ENCODE measurements at regions not wholly inside any gene's neighbourhood (a gene's known extent, or its start where the extent isn't known, plus 50 kb on each side); places are given as distances from the start of the nearest gene placed in this dataset.
"Not testable (repeated sequence)": the region's sequence is repeated elsewhere in the genome, so short reads cannot be mapped to it uniquely, and the experiment has no call there.

DNA sequence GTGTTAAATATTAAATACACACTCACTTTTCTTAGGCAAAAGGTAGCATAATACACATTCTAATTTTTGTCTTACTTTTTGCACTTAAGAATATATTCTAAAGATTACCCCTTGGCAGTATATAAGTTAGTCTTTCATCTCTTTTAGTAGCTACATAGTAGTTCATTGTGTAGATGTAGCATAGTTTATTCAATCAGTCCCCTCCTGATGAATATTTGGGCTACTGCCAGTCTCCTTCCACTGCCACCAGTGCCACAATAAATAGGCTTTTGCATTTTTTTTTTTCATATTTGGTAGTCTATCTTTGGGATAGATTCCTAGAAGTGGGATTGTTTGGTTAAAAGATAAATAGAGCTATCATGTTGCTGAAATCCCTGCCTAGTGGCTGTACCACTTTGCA lies 388.8 kb upstream of the RUNX1 start:
- DNase-seq = no peak

GRCh38 chr21:35436899-35437298 lies 387.8 kb upstream of the RUNX1 start:
- no peak for DNase-seq

- DNase-seq = not testable (repeated sequence)
Observed at GRCh38 chr21:35432601-35433000, 383.5 kb upstream of the RUNX1 start.

GRCh38 chr21:35430260-35430659 lies 381.2 kb upstream of the RUNX1 start:
- no peak for DNase-seq

GRCh38 chr21:35428937-35429336 lies 379.8 kb upstream of the RUNX1 start:
- no peak for DNase-seq

GRCh38 chr21:35428489-35428888 lies 379.4 kb upstream of the RUNX1 start:
- no peak for DNase-seq

- DNase-seq = no peak
Observed at GRCh38 chr21:35428001-35428320, 378.9 kb upstream of the RUNX1 start.

DNA sequence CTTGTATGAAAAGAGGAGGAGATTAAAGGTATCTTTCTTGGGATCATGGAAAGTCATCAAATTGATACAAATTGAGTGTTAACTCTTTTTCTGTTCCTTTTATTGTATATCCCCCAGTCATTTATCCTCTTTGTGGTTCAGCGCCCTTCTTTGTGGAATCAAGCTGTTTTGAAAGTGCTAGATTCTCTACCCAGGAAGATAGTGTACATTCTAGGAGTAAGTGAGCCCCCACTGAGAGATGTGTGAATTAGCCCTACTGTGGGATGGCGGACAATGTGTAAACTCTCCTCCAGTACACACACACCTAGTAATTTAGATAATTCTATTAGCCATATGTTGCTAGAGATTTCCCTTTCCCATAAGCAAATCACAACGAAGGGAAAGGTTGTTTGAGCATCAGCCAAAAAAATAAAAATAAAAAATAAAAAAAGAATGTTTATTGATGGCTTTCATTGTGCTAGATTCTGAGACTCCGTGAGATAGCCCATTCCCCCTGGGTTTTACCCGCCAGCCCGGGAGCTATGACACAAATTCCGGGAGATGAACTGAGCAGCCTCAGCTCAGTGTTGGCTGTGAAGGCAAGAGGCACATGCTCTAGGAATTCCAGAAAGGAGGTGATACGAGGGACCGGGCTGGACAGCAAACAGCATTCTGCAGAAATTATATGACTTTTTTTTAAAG lies 378.4 kb upstream of the RUNX1 start:
- DNase-seq = no peak

DNA sequence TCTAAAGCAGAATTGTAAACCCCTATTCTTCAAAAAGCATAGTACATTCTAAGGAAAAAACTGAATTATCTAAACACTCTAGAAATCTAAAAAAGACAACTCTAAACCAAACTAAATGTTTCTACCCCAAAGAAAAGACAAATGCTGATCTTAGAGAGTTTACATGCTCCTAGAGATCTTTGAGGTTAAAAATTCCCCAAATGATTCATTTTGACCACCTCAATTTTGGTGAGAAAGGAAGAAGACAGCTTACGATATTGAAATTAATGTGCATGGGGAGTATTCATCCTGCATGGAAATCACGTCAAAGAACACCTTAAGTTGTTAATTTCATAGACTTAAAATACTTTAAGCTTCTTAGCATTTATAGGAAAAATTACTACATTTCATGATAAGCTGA lies 377.8 kb upstream of the RUNX1 start:
- DNase-seq = no peak

- DNase-seq = no peak
Observed at GRCh38 chr21:35426469-35426868, 377.4 kb upstream of the RUNX1 start.

- DNase-seq = no peak
Observed at GRCh38 chr21:35424122-35424521, 375.0 kb upstream of the RUNX1 start.

- no peak for DNase-seq
Observed at GRCh38 chr21:35423709-35424108, 374.6 kb upstream of the RUNX1 start.

GRCh38 chr21:35422011-35422410 lies 372.9 kb upstream of the RUNX1 start:
- DNase-seq = no peak

- DNase-seq = no peak
Observed at GRCh38 chr21:35421221-35421620, 372.1 kb upstream of the RUNX1 start.

DNA sequence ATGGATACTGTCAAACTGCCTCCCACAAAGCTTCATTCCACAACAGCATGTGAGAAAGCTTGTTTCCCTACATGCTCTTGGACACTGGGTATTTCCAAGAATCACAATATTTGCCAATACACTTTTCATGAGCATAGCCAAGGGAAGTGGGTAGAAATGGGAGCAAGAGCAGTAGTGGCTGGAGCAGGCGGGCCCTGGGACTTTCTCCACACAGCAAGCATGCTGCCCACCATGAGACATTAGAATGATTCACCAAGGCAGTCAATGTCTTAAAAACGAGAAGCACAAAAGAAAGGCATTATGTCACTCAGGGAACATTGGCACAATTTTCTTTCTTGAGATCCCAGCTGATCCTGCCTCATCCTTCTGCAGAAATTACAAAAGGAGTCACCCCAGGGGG lies 371.6 kb upstream of the RUNX1 start:
- DNase-seq = no peak

DNA sequence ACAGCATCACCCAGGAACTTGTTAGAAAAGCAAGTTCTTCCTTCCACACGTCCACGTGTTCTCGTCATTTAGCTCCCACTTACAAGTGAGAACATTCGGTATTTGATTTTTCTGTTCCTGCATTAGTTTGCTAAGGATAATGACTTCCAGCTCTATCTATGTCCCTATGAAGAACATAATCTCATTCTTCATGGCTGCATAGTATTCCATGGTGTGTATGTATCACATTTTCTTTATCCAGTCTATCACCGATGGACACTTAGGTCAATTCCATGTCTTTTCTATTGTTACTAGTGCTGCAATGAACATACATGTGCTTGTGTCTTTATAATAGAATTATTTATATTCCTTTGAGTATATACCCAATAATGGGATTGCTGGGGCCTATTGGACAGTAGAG lies 368.7 kb upstream of the RUNX1 start:
- no peak for DNase-seq

- DNase-seq = no peak
Observed at GRCh38 chr21:35416866-35417489, 367.9 kb upstream of the RUNX1 start.

GRCh38 chr21:35414507-35415139 lies 365.5 kb upstream of the RUNX1 start:
- DNase-seq = no peak

DNA sequence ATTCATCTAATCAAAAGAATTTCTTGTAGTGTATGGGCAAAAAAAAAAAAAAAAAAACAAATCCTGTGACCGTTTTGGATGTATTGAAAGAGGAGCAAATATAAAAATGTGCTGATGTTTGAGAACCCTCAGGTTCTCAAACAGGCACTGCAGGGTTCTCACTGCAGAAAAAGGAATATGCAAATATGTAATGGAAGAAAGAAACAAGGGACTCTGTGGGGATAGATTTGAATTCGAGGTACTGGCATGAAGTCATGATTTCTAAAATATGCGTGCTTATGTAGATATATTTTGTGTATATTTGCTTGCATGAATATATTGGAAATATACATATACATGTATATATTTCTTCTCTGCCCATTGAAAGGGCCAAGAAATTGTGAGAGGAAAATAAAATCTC lies 365.0 kb upstream of the RUNX1 start:
- DNase-seq = no peak

GRCh38 chr21:35412231-35412630 lies 363.1 kb upstream of the RUNX1 start:
- DNase-seq = no peak

GRCh38 chr21:35411434-35411833 lies 362.3 kb upstream of the RUNX1 start:
- no peak for DNase-seq

GRCh38 chr21:35410656-35411055 lies 361.6 kb upstream of the RUNX1 start:
- DNase-seq = no peak

DNA sequence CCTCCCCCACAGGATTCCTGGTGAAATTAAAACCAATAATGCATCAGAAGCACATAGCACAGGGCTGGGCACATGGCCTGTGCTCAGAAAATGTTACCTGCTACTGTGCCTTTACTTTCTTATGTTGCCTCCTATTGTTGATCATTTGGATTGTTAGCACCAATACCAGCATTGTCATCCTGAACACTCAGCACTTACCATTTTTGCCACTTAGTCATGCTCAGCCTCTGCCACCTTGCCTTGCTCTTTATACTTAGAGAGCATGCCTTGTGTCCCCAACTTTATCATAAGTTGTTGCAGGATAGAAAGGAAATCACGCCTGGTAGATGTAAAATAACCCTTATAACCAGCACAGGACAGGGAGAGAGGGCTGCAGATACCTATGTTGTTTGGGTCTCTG lies 361.0 kb upstream of the RUNX1 start:
- no peak for DNase-seq
